Small intestine (tissue), 7 donors: ENCODE measurements at regions not wholly inside any gene's neighbourhood (a gene's known extent, or its start where the extent isn't known, plus 50 kb on each side); places are given as distances from the start of the nearest gene placed in this dataset.

Source experiments
- DNase-seq, 2 donors: peaks; one replicate each; pipeline versions ENCODE4 v3.0.0 to v3.0.0-alpha.2; 2013
- FAIRE-seq: peaks from 2 replicates; lab custom pipeline; 2012; peaks lifted over from hg19 to GRCh38; lab: Jason Lieb, UNC
- H3K27ac ChIP-seq, 3 donors: one replicate each; pipeline ENCODE4 v1.5.1; 2013; ENCODE audit warnings: low read length in 2 of 3, mild to moderate bottlenecking in 2 of 3, control low read depth in 1 of 3, inconsistent platforms in 1 of 3, low read depth in 1 of 3, moderate library complexity in 1 of 3
- H3K27me3 ChIP-seq, 3 donors: one replicate each; pipeline ENCODE4 v1.6.1; 2013; ENCODE audit warnings: low read length in 3 of 3, inconsistent platforms in 1 of 3; ENCODE audit not compliant: control insufficient read depth in 3 of 3, insufficient read depth in 3 of 3
- H3K36me3 ChIP-seq, 3 donors: one replicate each; pipeline ENCODE4 v1.6.1; 2013; ENCODE audit warnings: low read length in 3 of 3, inconsistent platforms in 1 of 3, low read depth in 1 of 3, mild to moderate bottlenecking in 1 of 3, moderate library complexity in 1 of 3; ENCODE audit not compliant: control insufficient read depth in 3 of 3, insufficient read depth in 2 of 3
- H3K4me1 ChIP-seq, 3 donors: one replicate each; pipeline ENCODE4 v1.6.1; 2013; ENCODE audit warnings: low read length in 2 of 3, inconsistent platforms in 1 of 3, low read depth in 1 of 3, mild to moderate bottlenecking in 1 of 3, moderate library complexity in 1 of 3; ENCODE audit not compliant: control insufficient read depth in 3 of 3, insufficient read depth in 2 of 3
- H3K4me3 ChIP-seq, 3 donors: one replicate each; pipeline ENCODE4 v1.5.1; 2013; ENCODE audit warnings: low read length in 3 of 3, control low read depth in 1 of 3, inconsistent platforms in 1 of 3, low read depth in 1 of 3, mild to moderate bottlenecking in 1 of 3, moderate library complexity in 1 of 3
- H3K9me3 ChIP-seq, 2 donors: one replicate each; pipeline ENCODE4 v1.6.1; 2013; ENCODE audit warnings: low read depth in 1 of 2, low read length in 1 of 2; ENCODE audit not compliant: control insufficient read depth in 2 of 2, insufficient read depth in 1 of 2
- WGBS, 3 donors: extraction: QIAGEN DNeasy Blood & Tissue Kit; methylation state at CpG; one replicate each; pipeline ENCODE4 v1.1.7; 2013; 5-methylcytosine and 5-hydroxymethylcytosine counted together
- donor health status: healthy with polysubstance abuse.
- donor health status: control.
- donor health status: control.
- donor health status: Bipolar disorder and iron deficiency.
- donor health status: healthy.

DNA sequence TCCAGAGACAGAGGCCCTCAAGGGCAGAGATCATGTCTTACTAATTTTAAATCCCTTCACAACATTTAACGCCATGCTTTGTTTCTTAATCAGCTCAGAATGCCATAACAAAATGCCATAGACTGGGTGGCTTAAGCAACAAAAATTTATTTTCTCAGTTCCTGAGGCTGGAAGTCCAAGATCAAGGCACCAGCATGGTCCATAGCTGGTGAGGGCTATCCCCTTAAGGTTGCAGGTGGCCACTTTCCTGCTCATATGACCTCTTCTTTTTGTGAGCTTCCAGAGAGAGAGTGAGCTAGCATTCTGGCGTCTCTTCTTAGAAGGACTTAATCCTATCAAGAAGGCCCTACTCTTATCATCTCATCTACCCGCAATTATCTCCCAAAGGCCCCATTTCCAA lies 470.3 kb downstream of the ZNF608 start:
- DNase-seq: no peak
- no peak overlapping the region for H3K27ac ChIP-seq
- H3K27me3 ChIP-seq: no peaks in the 10 kb centered on the region
- 94 to 99% (median 96%) methylated on average over 3 of the region's 3 CpGs for WGBS, 3 donors
- no peaks in the 10 kb centered on the region for H3K36me3 ChIP-seq
- H3K4me1 ChIP-seq: peaks cover 0 to 2% (median 0%) of the 10 kb centered on the region in 3 donors
- H3K9me3 ChIP-seq: no peaks in the 10 kb centered on the region
- FAIRE-seq: no peak
- H3K4me3 ChIP-seq: no peak overlapping the region

DNA sequence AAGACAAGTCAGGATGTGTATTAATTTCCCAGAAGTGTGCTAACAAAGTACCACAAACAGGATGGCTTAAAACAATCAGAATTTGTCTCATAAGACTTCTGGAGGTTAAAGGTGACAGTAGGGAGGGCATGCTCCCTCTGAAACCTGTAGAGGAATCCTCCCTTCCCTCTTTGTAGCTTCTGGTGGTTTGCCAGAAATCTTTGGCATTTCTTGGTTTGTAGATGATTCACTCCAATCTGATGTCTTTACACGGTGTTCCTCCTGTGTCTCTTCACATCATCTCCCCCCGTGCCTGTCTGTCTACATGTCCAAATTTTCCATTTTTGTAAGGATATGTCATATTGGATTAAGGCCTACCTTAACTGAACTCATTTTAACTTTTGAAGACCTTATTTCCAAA lies 471.5 kb downstream of the ZNF608 start:
- 71 to 77% (median 72%) methylated on average over 2 of the region's 2 CpGs for WGBS, 3 donors
- no peaks in the 10 kb centered on the region for H3K36me3 ChIP-seq
- H3K9me3 ChIP-seq: no peaks in the 10 kb centered on the region
- H3K4me1 ChIP-seq: peaks cover 0 to 2% (median 0%) of the 10 kb centered on the region in 3 donors
- no peaks in the 10 kb centered on the region for H3K27me3 ChIP-seq
- H3K4me3 ChIP-seq: no peak overlapping the region
- DNase-seq (no peak), FAIRE-seq (no peak)
- H3K27ac ChIP-seq: no peak overlapping the region

DNA sequence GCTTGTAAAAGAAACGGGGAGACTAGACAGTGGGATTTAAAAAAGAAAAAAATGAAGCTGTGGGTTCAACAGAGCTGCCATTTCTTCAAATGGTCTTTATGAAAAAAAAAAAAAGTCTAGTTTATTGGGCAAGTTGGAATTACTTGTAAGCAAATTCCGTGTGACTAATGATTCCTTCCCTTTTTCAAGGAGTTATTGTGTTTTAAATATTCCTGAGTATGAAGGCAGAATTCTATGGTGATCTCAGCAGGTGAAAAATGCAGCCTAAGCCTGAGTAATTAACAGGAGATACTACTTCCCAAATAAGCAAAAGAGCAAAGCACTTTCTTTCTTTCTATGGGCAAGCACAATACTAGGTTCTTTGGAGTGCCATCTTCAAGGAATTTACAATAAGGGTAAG lies 481.9 kb downstream of the ZNF608 start:
- DNase-seq (no peak), FAIRE-seq (no peak)
- peaks cover 0 to 3% (median 0%) of the 10 kb centered on the region in 3 donors for H3K4me1 ChIP-seq
- H3K36me3 ChIP-seq: no peaks in the 10 kb centered on the region
- no peaks in the 10 kb centered on the region for H3K9me3 ChIP-seq
- WGBS, 3 donors: 60 to 74% (median 73%) methylated on average over 2 of the region's 2 CpGs
- no peak overlapping the region for H3K27ac ChIP-seq
- no peaks in the 10 kb centered on the region for H3K27me3 ChIP-seq
- no peak overlapping the region for H3K4me3 ChIP-seq

DNA sequence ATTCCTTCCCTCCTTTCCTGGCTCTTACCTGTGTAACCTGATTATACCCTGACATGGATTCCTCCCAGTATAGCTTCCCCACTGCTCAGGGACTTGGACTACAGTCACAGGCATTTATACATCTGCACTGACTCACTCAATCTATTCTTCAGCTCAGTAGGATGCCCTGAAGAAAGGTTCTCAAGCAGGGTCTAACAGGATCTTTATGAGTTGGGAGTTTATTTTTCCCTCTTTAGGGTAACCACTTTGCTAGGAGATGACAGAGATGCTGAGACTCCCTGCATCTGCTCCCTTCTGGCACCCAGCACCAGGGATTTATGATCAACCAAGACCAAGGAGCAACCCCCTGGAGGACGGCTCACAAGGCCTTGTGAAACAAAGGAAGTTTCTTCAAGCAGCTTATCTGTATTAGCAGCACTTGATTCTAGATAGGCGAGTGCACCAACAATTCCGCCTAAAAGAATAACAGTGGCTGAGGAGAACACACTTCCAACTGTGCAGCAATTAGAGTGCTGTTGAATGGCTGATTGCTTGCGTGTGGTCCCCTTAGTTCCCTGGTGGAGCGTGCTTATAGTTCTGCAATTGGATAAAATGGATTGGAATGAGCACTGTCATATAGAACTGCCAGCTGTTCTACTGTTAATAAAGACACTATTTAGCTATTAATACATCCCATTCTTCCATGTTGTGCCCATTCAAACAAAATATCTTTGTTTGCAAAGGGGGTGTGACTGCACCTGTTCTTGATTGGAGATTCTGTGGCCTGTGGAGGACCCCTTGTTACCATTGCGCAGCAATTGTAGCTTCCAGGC lies 482.6 kb downstream of the ZNF608 start:
- Histone ChIP-seq H3K36me3 (no peaks in the 10 kb centered on the region), H3K27ac (no peak overlapping the region), H3K9me3 (no peaks in the 10 kb centered on the region), H3K4me1 (peaks cover 0 to 3% (median 0%) of the 10 kb centered on the region in 3 donors), H3K27me3 (no peaks in the 10 kb centered on the region), H3K4me3 (no peak overlapping the region)
- 31 to 65% (median 49%) methylated on average over 6 of the region's 6 CpGs for WGBS, 3 donors
- DNase-seq: peak; percentile 10 to 42
- FAIRE-seq: no peak

DNA sequence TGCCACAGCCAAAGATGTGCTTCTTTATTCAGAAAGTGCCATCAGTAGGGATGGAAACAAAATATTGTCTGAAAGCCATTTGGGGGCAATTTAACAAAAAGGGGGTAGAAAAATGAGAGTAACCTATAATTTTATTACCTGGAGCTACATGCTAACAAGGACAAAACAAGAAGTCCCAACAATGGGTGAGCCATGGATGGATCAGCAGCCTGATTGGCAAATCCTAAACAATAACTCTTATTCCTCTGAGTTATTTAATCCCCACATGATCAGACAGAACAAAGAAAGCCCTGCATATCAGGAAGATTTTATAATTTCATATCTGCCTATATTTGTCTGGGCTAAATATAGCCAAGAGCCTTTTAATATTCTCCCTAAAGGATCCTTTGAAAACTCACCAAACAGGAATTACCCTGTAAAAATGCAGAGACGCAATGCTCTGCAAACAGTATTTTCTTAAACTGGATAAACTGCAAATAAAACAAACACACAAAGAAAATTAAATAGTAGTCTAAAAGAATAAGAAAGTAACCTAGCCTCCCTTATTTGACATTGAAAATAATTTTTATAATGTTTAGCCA lies 483.4 kb downstream of the ZNF608 start:
- H3K27ac ChIP-seq: no peak overlapping the region
- DNase-seq (no peak), FAIRE-seq (no peak)
- no peaks in the 10 kb centered on the region for H3K9me3 ChIP-seq
- H3K4me1 ChIP-seq: peaks cover 0 to 3% (median 0%) of the 10 kb centered on the region in 3 donors
- no peaks in the 10 kb centered on the region for H3K36me3 ChIP-seq
- WGBS, 3 donors: 74 to 84% (median 78%) methylated on average over 1 of the region's 1 CpG
- no peak overlapping the region for H3K4me3 ChIP-seq
- H3K27me3 ChIP-seq: no peaks in the 10 kb centered on the region

DNA sequence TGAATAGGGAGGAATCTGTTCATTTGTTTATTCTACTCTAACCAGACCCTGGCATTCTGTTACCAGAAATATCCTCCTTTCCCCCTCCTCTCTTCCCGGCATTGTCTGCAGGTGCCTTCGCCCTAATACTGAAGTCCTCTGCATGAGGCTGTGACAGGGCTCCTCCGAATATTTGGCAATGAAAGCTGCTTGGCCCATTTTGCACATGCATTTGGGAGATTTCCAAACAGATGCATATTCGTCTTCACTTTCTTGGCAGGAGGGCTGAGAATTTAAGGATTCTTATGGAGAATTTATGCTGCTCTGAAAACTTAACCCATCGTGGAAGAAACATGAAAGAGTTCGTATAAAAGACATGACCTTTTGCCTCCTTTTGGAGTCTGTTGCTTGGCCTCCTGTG lies 484.0 kb downstream of the ZNF608 start:
- 63 to 85% (median 85%) methylated on average over 6 of the region's 6 CpGs for WGBS, 3 donors

DNA sequence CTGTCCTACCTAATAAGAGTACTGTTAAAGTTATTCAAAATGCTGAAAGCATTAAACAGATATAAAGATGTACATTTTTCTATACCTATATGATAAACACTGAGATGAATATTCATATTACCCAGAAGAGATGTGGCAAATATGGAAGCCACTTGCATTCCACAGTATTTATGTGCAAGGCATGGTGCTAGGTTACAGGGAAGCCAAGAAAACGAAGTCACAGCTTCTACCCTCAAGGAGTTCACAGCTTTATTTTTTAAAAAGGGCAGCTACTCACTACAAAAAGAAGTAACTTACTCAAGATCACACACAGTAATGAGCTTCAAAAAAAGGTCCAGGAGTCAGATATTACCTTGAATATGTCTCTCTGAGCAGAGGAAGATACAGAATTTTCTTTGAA lies 484.6 kb downstream of the ZNF608 start:
- Histone ChIP-seq H3K27me3 (no peaks in the 10 kb centered on the region), H3K27ac (no peak overlapping the region), H3K36me3 (no peaks in the 10 kb centered on the region), H3K4me3 (no peak overlapping the region), H3K9me3 (no peaks in the 10 kb centered on the region), H3K4me1 (peaks cover 0 to 3% (median 0%) of the 10 kb centered on the region in 3 donors)
- DNase-seq: no peak
- no peak for FAIRE-seq
- WGBS, 3 donors: 65 to 90% (median 78%) methylated on average over 1 of the region's 1 CpG

More for the DNA sequence above, 484.0 kb downstream of the ZNF608 start:
- H3K4me3 ChIP-seq: no peak overlapping the region
- peaks cover 0 to 3% (median 0%) of the 10 kb centered on the region in 3 donors for H3K4me1 ChIP-seq
- H3K9me3 ChIP-seq: no peaks in the 10 kb centered on the region
- no peak for DNase-seq
- FAIRE-seq: no peak
- H3K27ac ChIP-seq: no peak overlapping the region
- no peaks in the 10 kb centered on the region for H3K36me3 ChIP-seq
- H3K27me3 ChIP-seq: no peaks in the 10 kb centered on the region

DNA sequence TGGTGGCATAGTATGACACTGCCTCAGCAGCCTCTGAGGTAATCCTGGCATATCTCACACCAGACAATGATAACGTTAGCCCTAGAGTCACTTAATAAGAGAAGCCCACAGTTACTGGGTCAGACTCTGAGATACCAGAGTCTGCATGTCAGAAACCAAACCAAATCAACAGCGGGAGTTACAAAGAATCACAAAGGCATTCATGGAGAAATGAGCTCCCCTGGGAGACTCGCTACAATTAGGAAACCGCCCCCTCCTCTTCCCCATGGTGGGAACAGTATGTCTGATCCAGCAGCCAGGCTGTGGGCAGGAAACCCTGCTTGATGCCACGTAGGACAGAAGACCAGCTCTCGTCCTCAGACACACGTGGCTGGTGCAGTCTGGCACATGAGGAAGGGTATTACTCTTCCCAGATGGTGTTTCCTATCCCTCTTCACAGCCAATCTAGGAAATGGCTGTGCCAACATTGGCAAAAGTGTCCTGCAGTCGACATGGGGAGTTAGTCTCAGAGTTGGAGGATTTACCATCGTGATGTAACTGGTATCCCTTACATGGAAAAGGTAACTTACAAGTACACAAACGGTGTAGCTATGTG lies 485.4 kb downstream of the ZNF608 start:
- H3K4me1 ChIP-seq: peaks cover 0 to 3% (median 0%) of the 10 kb centered on the region in 3 donors
- H3K4me3 ChIP-seq: no peak overlapping the region
- no peak overlapping the region for H3K27ac ChIP-seq
- DNase-seq: no peak
- no peak for FAIRE-seq
- no peaks in the 10 kb centered on the region for H3K27me3 ChIP-seq
- no peaks in the 10 kb centered on the region for H3K9me3 ChIP-seq
- WGBS, 3 donors: 89% methylated on average over 10 of the region's 10 CpGs
- H3K36me3 ChIP-seq: no peaks in the 10 kb centered on the region
